Stimulated activated CD8-positive, alpha-beta memory T cell treated with anti-CD3 and anti-CD28 coated beads, Interleukin-15, amount 100 ng/mL, for 48 hours (primary cell): ENCODE measurements at regions not wholly inside any gene's neighbourhood (a gene's known extent, or its start where the extent isn't known, plus 50 kb on each side); places are given as distances from the start of the nearest gene placed in this dataset.

Experiments used
- DNase-seq, 2 donors: peaks; one replicate each; pipeline ENCODE4 v3.0.0-alpha.2; 2020; ENCODE audit warnings: low read depth in 2 of 2

DNA sequence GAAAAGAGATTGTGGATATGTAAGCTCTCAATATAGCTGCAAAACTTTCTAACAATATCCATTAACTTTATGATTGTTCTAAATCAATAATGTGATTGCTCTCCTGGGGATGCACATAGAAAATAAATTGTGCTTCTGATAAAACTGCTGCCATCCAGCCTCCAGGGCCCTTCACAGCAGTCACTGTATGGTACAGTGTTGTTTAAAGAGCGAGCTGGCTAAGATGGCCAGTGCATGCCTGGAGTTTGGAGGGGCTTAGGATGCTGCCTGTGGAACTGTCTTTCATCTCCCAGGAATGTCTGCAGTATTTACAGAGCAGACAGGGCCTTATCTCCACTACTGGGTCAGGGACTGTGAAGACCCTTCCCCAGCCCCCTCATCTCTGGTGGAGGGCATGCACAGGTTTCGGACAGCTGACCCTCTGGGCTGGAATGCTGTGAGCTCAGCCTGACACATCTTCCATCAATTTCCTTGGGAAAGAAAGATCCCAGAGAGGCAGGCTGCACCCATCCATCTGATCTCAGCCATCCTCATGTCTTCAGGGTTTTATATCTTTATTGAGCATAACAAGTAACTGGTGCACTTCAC, 137.0 kb downstream of the PLPP3 start:
- no peak for DNase-seq

DNA sequence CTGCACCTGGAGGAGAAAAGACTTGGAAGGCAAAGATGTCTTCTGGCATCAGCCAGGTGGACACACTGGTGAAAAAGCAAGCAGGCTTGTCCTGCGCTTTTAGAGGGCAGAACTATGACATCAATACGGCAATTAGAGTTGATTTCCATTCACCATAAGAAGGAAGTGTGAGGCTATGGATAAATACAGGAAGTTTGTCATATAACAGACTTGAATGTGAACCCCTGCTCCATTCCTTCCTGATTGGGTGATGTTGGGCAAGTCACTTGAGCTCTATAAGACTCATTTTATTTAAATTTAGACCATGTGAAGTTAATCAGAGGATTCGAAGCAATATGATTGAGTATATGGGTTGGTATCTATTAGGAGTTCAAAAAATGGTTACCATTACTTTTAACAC, 137.8 kb downstream of the PLPP3 start:
- no peak for DNase-seq

DNA sequence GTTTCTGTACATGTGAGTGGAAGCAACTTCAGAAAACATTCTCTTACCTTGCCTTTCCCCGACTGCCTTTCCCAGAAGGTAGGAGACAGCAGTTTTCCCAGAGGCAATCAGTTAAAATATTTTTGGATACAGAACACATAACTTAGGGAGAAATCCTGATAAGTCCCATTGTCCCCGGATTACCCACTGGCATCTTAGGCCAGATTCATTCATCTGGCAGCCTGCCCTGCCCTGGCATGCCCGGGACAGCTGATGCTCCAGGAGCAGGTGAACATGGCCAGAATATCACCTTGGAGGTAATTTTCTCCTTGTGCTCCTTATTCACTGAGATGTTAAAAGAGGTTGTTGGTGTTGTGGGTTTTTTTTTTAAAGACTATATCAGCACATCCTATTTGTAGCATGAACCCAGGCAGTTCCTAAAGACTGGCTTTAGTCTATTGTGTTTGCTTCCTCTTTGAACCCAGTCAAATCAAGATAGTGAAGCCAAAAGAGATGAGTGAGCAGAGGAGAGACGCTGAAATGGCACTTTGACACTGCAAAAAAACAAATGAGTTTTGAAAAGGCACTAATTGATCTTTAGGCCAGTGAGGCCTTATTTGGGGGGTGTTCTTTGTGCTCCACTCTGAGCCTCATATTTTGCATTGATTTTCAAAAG, 139.6 kb downstream of the PLPP3 start:
- no peak for DNase-seq

DNA sequence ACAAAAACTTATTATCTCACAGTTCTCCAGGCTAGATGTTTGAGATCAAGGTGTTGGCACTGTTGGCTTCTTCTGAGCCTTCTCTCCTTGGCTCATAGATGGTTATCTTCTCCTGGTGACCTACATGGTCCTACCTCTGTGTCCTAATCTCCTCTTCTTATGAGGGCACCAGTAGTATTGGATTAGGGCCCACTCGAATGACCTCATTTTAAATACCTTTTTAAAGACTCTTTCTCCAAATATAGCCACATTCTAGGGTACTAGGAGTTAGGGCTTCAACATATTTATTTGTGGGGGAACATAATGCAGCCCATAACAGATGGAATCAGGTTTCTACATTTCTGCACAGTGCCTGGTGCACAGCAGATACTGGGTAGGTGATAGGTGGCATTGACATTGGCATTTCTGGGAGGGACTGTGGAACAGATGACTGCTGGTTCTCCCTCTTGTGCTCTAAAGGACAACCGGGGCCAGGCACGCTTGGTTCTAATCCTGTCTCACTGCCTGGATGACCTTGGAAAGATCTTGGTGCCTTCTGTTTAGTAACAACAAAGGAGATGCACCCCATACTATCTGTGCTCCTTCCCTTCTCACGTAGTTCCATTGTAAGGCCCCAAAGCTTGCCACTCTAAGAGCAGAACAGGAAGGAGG, 140.3 kb downstream of the PLPP3 start:
- DNase-seq: no peak

DNA sequence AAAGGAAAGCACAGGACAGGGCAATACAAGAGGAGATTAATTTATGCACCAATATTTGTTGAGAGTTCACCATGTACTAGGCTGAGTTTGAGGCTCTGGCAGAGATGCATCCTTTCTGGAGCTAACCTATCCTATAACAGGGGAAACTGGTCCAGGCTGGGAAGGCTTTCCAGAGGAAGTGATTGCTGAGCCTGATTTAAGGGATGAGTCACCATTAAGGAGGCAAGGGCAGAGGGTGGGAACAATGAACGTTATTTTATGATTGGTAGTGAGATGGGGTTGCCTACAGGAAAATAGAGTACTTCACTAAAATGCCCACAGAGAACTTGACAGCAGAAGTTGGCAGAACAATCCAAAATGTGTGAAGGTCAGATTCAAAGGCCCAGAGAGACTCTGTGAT, 141.4 kb downstream of the PLPP3 start:
- no peak for DNase-seq

DNA sequence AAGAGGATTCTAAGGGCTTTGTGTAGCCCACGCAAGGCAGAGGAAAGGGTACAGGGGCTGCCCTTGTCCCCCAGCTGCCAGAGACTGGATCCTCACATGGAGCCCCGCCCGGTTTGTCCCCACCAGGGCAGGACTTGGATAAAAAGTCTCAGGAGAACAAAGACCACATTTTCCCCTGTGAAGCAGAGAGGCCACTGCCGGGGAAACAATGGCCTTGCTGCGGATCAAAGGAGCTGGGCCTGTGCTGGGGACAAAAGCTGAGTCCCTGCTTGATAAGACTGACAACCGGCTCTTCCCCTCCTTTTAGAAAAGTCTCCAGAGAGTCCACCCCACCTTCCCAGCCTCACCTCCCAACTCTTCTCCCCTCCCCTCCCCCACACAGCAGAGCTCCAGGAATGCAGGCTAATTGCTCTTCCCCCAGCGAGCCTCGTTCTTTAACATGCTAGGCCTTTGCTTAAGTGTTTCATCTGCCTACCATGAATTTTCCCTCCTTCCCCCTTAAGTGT, 142.4 kb downstream of the PLPP3 start:
- no peak for DNase-seq

DNA sequence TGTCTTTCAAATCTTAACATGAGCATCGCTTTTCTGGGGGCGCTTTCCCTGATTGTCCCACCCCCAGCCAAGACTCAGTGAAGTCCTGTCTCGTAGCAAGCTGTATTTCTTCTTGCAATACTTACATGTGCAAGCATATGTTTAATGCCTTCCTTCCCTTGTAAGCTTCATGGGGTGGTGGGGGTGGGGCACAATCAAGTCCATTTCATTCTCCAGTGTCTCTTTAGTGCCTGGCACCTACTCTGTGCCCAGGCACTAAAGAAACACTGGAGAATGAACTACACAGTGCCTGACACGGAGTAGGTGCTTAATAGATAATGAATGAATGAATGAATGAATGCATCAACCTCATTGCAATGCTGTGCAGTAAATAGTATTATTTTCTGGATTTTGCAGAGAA, 143.1 kb downstream of the PLPP3 start:
- no peak for DNase-seq

DNA sequence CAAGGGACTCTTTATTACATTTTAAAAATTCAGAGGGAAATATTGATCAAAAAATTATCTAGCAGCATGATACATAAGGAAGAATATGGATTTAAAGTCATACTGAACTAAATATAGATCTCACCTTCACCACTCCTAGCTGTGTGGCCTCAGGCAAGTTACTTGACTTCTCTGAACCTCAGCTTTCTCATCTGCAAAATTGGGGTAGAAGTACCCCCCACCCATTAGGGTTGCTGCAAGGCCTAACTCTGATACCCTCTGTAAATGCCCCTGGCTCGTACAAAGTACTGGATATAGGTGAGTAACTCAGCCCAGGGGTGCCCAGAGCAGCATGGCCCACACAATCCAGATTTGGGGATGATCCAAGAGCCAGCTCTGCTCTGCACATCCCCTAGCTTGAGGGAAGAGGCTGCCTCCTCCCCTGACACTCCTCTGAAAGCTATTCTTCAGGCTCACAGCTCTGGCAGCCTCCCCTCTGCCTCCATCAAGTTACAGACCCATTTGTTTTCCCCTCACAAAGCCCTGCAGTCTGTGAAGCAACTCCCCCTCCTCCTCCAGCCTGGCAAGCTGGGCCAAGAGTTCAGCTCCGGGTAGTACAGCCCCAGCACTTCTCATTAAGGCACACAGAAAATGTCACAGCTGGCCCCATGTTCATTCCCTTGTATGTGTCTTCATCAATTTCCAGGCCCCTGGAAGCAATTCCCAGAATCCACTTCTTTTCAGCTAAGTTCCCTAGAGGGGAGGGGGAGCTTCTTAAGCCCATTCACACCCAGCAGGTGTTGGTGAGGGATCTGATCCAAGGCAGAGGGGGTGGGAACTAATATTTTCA, 143.7 kb downstream of the PLPP3 start:
- no peak for DNase-seq

DNA sequence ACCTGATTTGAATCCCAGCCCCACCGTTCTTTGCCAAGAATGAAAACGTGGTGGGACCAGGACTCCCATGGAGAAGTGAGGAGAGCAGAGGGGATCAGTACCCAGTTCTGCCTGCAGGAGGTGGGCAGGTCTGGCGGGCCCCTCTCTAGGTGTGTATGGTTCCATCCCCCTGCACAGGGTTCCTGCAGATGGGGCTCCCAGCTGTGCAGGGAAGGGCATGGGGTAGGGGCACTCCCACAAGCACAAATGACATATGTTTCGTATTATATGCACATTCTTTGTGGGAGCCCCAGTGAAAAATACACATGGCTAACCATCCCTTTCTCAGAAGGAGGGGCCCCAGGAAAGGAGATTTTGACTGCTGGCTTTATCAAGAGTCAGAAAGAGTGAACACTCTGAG, 144.6 kb downstream of the PLPP3 start:
- no peak for DNase-seq

DNA sequence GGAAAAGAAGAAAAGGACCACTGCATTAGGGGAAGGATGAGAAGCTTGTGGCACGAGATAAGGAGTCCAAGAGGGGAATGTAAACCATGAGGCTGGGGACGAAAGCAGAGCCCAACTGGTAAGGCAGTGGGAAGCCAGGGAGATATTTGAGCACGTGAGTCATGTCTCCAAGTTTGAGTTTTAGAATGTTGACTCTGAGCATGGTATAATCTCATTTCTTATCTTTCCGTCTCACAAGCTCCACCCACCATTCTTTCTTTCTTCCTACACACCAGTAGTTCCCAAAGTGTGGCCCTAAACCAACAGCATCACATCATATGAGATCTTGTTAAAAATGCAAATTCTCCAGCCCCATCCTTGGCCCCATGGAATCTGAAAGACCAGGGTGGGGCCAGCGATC, 145.3 kb downstream of the PLPP3 start:
- no peak for DNase-seq

DNA sequence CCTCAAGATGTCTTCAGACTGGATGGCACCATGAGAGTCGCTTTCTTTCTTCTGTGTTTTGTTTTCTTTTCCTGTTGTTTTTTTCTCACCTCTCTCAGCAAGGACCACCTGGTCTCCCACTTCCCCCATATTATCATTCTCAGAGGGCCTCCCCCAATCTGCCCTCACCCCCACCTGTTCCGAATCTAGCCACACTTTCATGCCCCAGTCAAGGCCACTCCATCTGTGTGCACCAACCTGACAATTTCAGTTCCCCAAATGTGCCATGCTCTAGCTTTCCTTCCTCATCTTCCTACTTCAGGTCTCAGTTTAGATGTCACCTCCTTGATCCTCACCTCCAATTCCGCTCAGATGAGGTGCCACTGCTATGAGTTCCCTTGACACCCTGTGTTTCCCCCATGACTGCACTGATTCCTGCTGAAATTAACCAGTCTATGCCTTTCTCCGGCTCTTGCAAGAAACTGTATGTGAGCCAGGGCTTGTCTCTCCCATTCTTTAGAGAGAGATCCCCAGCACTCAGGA, 146.2 kb downstream of the PLPP3 start:
- DNase-seq: no peak

DNA sequence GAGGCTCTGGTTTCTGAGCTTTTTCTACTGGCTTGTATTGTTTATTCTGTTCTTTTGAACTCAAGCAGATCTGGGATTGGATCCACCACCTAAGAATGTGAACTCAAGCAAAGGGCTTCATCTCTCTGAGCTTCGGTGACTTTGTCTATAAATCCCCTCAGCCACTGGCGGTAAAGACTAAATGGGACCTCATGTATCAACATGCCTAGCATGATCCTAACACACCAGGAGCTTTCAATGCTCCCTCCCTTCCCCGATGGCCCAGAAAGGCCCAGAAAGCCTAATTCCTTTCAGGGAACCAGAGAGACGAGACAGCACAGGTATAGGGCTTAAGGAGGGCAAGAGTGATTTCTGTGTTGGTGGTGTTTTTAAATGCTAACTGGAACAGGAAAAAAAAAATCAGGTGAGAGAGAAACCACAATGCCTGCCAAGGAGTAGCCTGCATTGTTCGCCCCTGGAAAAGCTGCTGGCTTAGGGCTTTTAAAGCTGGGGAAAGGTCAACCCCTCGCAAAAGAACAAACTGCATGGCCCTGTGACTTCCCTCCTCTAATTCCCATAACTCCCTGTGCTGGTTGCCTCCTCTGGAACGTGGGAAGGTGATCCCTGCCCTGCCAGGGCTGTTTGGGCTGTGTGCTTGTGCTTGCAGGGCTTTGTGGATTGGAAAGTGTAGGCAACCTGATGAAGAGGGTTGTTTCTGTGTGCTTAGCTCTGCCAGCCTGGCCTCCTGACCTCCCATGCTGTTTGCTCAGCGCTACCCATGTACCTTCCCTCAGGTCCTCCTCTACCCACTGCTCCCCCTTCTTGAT, 147.0 kb downstream of the PLPP3 start:
- DNase-seq: no peak

DNA sequence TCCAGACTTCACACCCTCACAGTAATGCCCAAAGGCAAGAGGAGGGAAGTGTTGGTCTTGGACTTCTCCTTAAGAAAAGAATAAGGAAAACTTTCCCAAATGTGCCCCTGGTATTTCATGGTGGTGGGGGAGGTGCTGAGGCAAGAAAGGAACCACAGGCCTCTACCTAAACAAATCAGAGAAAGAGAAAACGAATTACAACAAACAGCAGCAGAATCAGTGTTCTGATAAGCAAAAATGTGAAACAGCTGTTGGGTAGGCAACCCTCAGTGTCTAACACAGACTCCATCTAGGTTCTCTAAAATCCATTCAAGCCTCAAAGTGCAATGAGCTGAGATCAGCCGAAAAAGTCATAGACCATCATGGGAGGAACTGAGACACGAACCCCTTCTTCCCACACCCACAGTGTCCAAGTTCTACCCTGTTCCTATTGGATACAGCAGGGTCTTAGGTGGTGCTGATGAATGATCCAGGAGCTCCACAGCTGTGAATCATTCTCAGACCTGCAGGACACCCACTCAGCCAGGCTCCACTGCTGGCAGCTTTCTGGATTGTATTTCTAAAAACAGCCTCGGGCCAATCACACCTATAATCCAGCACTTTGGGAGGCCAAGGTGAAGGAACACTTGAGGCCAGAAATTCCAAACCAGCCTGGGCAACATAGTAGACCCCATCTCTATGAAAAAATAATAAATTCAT, 149.1 kb downstream of the PLPP3 start:
- DNase-seq: no peak

DNA sequence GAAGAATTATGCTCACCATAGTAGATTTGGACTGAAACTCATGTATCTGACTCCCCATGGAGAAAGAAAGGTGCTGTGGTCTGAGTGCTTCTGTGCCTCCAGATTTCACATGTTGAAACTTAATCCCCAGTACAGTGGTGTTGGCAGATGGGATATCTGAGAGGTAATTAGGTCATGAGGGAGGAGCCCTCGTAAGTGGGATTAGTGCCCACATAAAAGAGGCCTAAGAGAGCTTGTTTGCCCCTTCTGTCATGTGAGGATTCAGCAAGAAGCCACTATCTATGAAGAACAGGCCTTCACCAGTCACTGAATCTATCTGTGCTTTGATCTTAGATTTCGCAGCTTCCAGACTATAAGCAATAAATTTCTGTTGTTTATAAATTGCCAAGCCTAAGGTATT, 150.1 kb downstream of the PLPP3 start:
- no peak for DNase-seq

DNA sequence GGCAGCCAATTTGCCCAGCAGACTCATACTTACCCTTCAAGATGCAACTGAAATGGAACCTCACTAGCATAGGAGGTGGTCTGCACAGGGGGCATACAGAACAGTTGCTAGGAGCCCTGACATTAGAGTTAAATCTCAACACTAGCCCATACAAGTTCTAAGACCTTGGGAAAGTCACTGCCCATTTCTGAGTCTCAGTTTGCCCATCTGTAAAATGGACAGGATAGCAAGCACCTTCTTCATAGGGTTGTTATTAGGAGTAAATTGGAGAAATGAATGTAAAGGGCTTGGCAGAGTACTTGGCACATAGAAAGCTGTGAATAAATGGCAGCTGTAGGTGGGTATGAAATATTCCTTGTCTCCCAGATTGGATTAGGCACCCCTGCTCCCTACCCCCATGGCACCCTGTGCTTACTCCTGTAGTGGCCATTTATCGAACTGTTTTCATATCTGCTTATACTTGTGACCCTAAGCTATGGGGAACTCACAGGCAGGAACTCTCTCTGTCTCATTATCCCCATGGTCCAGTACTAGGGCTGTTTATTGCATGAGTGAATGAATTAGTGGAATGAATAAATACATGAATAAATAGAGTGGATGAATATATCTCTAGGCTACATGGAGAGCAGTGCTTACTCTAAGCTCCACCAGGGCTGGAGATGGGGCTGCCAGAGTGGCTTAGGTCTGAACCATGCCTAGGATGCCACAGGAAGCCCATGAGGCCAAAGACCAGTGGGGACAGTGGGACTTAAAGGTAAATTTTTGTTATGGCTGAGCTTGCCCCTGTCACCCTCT, 152.6 kb downstream of the PLPP3 start:
- no peak for DNase-seq

DNA sequence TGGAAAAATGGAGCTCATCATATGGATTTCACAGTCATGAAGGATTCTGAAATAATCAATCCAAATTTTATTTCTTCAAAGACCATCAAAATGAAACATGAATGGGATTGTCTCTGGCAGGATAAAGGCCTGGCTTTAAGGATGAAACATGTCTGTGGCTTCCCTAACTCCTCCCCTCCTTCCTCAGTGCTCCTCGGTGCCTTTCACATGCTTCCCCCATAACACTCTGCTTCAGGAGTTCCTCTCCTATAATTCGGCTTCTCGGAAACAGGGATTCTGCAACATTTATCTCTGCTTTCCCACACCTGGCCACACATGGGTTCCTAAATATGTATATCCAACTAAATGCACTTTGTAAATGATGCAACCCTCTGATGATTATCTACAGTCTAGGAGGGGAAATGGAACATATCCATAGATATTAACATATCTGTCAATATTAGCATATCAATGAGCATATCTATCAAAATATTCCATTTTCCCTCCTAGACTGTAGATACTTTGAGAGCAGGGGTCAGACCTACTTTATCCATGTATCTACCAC, 153.8 kb downstream of the PLPP3 start:
- DNase-seq: no peak

DNA sequence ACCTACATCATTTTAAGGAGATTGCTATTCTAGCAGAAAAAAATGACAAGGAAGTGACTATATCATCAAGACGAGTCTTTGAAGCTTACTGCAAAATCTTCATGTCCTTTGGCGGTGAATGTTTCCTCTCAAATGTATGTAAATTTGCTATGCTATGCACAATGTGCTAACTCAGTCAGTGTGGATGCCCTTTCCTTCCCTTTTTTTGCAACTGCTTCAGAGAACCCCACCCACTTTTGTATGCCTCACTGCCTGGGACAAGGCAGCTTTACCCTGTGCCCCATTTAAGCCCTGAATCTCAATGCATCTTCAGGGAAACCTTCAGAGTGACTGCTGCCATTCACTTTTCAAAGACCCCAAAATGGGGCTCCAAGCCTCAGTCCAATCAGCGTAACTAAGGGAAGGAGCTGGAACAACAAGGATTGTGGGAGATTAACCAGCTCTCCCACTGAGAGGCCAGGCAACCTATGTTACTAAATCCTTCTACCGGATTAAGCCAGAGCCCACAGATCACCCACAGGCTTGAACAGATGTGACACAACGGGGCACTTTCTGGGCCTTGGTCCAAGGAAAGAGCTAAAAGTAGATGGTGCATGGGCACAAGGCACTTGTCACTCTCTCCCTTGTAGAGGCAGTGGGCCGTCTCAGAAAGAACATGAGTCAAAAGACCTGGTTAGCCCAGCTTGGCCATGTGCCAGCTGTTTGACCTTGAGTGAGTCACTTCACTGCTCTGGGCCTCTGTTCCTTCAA, 154.4 kb downstream of the PLPP3 start:
- DNase-seq: no peak

DNA sequence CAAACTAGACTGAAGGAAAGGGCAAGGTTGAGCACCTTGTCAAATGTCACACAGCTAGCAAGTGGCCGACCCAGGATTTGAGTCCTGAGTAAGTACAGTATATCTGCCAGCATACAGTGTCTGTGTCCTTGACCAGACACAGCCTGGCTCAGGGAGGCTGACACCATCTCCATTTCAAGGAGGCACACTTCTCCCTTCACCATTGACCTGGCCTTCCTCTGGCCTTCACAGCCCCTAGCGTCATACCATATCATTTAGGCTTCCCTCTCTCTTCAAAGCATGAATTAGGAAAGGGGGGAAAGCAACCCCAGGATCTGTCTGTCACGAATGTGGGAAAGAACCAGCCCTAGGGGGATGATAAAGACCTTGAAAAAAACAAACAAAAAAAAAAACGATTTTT, 155.6 kb downstream of the PLPP3 start:
- no peak for DNase-seq

DNA sequence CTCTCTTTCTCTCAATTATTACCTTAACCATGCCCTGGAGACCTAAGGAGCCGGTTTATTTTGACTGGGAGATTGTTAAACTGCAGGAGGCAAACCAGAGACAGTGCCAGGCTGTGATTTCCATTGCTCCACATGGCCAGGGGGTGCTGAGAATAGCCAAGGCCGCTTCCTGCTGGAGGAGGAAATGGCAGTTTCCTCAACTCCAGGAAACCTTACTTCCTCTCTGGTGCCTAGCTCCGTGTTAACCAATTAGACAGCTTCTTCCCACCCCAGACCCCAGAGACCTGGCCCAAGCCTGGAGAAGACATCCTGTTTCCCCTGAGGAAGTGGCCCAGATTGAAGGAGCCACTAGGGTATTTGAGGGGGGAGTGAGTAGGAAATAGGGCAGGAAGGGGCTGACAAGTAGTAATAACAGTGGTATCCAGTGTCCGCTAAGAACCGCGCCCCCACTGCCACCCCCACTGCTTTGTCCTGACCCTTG, 161.2 kb downstream of the PLPP3 start:
- no peak for DNase-seq
